ENCODE measurements at regions not wholly inside any gene's neighbourhood (a gene's known extent, or its start where the extent isn't known, plus 50 kb on each side); places are given as distances from the start of the nearest gene placed in this dataset.

- TF ChIP-seq, protein P1, sequence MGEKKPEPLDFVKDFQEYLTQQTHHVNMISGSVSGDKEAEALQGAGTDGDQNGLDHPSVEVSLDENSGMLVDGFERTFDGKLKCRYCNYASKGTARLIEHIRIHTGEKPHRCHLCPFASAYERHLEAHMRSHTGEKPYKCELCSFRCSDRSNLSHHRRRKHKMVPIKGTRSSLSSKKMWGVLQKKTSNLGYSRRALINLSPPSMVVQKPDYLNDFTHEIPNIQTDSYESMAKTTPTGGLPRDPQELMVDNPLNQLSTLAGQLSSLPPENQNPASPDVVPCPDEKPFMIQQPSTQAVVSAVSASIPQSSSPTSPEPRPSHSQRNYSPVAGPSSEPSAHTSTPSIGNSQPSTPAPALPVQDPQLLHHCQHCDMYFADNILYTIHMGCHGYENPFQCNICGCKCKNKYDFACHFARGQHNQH (CRISPR knock-in tag; IDR thresholded peaks at IDR 0.05): no peak
- no peak for TF ChIP-seq ELF4 (CRISPR knock-in tag; IDR thresholded peaks at IDR 0.05; ENCODE audit: borderline replicate concordance)
- TF ChIP-seq SOX13 (IDR thresholded peaks at IDR 0.05): no peak
- peak in 1 of 2 experiments; percentile 52; a peak in 1 of 4 replicates for TF ChIP-seq SOX13 (CRISPR knock-in tag; conservative IDR thresholded peaks at IDR 0.05 in 1 of 2, IDR thresholded peaks at IDR 0.05 in 1 of 2)
- no peak for TF ChIP-seq USF2 (IDR thresholded peaks at IDR 0.05; ENCODE audit: low read depth, low read length)
- no peak for TF ChIP-seq USF2 (CRISPR knock-in tag; IDR thresholded peaks at IDR 0.05; ENCODE audit: borderline replicate concordance)
- no peak for TF ChIP-seq ZNF496 (CRISPR knock-in tag; IDR thresholded peaks at IDR 0.05; ENCODE audit: insufficient replicate concordance)
- TF ChIP-seq, protein P2, sequence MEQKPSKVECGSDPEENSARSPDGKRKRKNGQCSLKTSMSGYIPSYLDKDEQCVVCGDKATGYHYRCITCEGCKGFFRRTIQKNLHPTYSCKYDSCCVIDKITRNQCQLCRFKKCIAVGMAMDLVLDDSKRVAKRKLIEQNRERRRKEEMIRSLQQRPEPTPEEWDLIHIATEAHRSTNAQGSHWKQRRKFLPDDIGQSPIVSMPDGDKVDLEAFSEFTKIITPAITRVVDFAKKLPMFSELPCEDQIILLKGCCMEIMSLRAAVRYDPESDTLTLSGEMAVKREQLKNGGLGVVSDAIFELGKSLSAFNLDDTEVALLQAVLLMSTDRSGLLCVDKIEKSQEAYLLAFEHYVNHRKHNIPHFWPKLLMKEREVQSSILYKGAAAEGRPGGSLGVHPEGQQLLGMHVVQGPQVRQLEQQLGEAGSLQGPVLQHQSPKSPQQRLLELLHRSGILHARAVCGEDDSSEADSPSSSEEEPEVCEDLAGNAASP (CRISPR knock-in tag; IDR thresholded peaks at IDR 0.05; ENCODE audit: borderline replicate concordance): no peak
- no peak for TF ChIP-seq FOXJ3 (CRISPR knock-in tag; IDR thresholded peaks at IDR 0.05; ENCODE audit: borderline replicate concordance)
- TF ChIP-seq, protein P3, sequence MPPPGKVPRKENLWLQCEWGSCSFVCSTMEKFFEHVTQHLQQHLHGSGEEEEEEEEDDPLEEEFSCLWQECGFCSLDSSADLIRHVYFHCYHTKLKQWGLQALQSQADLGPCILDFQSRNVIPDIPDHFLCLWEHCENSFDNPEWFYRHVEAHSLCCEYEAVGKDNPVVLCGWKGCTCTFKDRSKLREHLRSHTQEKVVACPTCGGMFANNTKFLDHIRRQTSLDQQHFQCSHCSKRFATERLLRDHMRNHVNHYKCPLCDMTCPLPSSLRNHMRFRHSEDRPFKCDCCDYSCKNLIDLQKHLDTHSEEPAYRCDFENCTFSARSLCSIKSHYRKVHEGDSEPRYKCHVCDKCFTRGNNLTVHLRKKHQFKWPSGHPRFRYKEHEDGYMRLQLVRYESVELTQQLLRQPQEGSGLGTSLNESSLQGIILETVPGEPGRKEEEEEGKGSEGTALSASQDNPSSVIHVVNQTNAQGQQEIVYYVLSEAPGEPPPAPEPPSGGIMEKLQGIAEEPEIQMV (CRISPR knock-in tag; IDR thresholded peaks at IDR 0.05; ENCODE audit: low read depth): no peak
- no peak for TF ChIP-seq ATM (IDR thresholded peaks at IDR 0.05; ENCODE audit: borderline replicate concordance)
- no peak for TF ChIP-seq REPIN1 (CRISPR knock-in tag; IDR thresholded peaks at IDR 0.05; ENCODE audit: borderline replicate concordance, low read depth)
- TF ChIP-seq GFI1 (CRISPR knock-in tag; IDR thresholded peaks at IDR 0.05; ENCODE audit: borderline replicate concordance): 0 out of 2 replicates have a peak, but pooled peaks have one; percentile 21
- TF ChIP-seq AGO2 (optimal IDR thresholded peaks at IDR 0.05; ENCODE audit: low read depth, low read length): no peak
- TF ChIP-seq, protein P4, sequence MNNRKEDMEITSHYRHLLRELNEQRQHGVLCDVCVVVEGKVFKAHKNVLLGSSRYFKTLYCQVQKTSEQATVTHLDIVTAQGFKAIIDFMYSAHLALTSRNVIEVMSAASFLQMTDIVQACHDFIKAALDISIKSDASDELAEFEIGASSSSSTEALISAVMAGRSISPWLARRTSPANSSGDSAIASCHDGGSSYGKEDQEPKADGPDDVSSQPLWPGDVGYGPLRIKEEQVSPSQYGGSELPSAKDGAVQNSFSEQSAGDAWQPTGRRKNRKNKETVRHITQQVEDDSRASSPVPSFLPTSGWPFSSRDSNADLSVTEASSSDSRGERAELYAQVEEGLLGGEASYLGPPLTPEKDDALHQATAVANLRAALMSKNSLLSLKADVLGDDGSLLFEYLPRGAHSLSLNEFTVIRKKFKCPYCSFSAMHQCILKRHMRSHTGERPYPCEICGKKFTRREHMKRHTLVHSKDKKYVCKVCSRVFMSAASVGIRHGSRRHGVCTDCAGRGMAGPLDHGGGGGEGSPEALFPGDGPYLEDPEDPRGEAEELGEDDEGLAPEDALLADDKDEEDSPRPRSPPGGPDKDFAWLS (CRISPR knock-in tag; IDR thresholded peaks at IDR 0.05; ENCODE audit: borderline replicate concordance): no peak
- 0 out of 2 replicates have a peak, but pooled peaks have one; percentile 17 for TF ChIP-seq FOXP4 (CRISPR knock-in tag; IDR thresholded peaks at IDR 0.05)
- peak; percentile 68 for TF ChIP-seq HNF4A (CRISPR knock-in tag; IDR thresholded peaks at IDR 0.05)
These were observed 460.3 kb downstream of the EPM2A start (continued) for GRCh38 chr6:145275019-145275418.

Data from HepG2 (cell line).